ENCODE measurements at regions not wholly inside any gene's neighbourhood (a gene's known extent, or its start where the extent isn't known, plus 50 kb on each side); places are given as distances from the start of the nearest gene placed in this dataset.

- no peak for TF ChIP-seq REST (IDR thresholded peaks at IDR 0.05; ENCODE audit: low read depth)
- no peak for TF ChIP-seq EP300 (IDR thresholded peaks at IDR 0.05; ENCODE audit: borderline replicate concordance)
- TF ChIP-seq TAF1 (IDR thresholded peaks at IDR 0.05; ENCODE audit: low read depth), result no peak
- no peak for TF ChIP-seq EGR1 (IDR thresholded peaks at IDR 0.05)
- TF ChIP-seq TEAD4 (IDR thresholded peaks at IDR 0.05), result no peak
- TF ChIP-seq RAD21 (IDR thresholded peaks at IDR 0.05; ENCODE audit: low read depth), result no peak
- no peak for TF ChIP-seq CEBPB (IDR thresholded peaks at IDR 0.05)
- no peak for TF ChIP-seq FOXM1 (IDR thresholded peaks at IDR 0.05; ENCODE audit: borderline replicate concordance, low read depth)
- TF ChIP-seq TCF12 (IDR thresholded peaks at IDR 0.05; ENCODE audit: low read depth), result no peak
- no peak for TF ChIP-seq CREB1 (IDR thresholded peaks at IDR 0.05; ENCODE audit: low read depth)
- TF ChIP-seq YY1 (IDR thresholded peaks at IDR 0.05; ENCODE audit: low read depth), result no peak
- no peak for TF ChIP-seq ZBTB7A (IDR thresholded peaks at IDR 0.05; ENCODE audit: low read depth)
- TF ChIP-seq NFIC (IDR thresholded peaks at IDR 0.05), result no peak
- TF ChIP-seq MAX (IDR thresholded peaks at IDR 0.05), result no peak
These were observed 51.7 kb upstream of the MAPK4 start for GRCh38 chr18:50508228-50508627.
